LNCaP clone FGC (cell line): ENCODE measurements at regions not wholly inside any gene's neighbourhood (a gene's known extent, or its start where the extent isn't known, plus 50 kb on each side); places are given as distances from the start of the nearest gene placed in this dataset.
"Not testable (repeated sequence)": the region's sequence is repeated elsewhere in the genome, so short reads cannot be mapped to it uniquely, and the experiment has no call there.

Experiments used
- DNase-seq: peaks from one replicate; pipeline ENCODE4 v3.0.0-alpha.2; 2011; ENCODE audit warnings: low read depth
- H3K4me3 ChIP-seq: 2 replicates; pipeline ENCODE4 v1.5.1; 2011; ENCODE audit warnings: mild to moderate bottlenecking, low read depth, low read length, control low read depth
- TF ChIP-seq, protein P1 (sequence below): IDR thresholded peaks from 2 replicates; pipeline ENCODE4 v1.5.1; 2012; ENCODE audit warnings: mild to moderate bottlenecking; ENCODE audit not compliant: control insufficient read depth, insufficient read depth; ENCODE audit errors: extremely low read depth

DNA sequence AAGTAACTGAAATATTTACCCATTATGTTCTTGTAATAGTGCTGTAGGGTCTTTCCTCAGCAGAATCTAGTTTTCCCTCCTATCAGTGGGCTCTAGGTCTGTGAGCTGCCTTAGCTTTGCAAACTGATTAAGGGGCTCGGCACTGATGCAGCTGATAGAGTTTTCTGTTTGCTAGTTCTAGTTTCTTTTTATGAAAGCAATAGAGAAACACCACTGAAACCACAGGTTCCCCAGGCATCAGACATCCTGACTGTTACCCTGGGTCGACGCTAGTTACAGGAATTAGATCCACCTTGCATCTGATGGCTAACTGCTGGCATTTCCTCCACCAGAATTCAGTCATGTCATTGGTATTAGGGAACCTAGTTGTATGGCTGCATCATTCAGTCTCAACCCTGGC, 225.0 kb upstream of the VCX start:
- TF ChIP-seq, protein P1, sequence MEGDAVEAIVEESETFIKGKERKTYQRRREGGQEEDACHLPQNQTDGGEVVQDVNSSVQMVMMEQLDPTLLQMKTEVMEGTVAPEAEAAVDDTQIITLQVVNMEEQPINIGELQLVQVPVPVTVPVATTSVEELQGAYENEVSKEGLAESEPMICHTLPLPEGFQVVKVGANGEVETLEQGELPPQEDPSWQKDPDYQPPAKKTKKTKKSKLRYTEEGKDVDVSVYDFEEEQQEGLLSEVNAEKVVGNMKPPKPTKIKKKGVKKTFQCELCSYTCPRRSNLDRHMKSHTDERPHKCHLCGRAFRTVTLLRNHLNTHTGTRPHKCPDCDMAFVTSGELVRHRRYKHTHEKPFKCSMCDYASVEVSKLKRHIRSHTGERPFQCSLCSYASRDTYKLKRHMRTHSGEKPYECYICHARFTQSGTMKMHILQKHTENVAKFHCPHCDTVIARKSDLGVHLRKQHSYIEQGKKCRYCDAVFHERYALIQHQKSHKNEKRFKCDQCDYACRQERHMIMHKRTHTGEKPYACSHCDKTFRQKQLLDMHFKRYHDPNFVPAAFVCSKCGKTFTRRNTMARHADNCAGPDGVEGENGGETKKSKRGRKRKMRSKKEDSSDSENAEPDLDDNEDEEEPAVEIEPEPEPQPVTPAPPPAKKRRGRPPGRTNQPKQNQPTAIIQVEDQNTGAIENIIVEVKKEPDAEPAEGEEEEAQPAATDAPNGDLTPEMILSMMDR = no peak
- DNase-seq = no peak
- no peak overlapping the region for H3K4me3 ChIP-seq

DNA sequence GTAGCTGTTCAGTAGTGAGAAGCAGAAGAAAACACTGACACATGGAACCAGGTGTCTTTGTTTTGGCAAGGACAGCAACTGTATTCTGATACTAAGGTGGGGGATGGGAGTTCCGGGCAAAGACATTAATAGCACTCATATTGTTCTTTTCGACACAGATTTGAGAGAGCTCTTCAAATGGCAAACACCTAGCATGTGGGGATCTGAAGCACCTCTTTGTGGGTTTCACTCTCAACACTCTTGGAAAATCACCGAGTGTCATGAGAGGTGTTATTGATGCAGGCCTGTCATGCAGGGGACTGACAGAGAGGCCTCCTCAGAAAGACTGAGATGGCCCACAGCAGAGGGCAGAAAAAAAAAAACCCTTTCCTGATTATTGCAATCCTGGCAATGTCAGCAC, 228.4 kb upstream of the VCX start:
- TF ChIP-seq, protein P1 = no peak
- DNase-seq = no peak
- H3K4me3 ChIP-seq = no peak overlapping the region

DNA sequence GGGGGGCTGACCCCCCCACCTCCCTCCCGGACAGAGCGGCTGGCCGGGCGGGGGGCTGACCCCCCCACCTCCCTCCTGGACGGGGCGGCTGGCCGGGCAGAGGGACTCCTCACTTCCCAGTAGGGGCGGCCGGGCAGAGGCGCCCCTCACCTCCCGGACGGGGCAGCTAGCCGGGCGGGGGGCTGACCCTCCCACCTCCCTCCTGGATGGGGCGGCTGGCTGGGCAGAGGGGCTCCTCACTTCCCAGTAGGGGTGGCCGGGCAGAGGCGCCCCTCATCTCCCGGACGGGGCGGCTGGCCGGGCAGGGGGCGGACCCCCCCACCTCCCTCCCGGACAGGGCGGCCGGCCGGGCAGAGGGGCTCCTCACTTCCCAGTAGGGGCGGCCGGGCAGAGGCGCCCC, 234.3 kb upstream of the VCX start:
- not testable (repeated sequence) for DNase-seq, H3K4me3 ChIP-seq

DNA sequence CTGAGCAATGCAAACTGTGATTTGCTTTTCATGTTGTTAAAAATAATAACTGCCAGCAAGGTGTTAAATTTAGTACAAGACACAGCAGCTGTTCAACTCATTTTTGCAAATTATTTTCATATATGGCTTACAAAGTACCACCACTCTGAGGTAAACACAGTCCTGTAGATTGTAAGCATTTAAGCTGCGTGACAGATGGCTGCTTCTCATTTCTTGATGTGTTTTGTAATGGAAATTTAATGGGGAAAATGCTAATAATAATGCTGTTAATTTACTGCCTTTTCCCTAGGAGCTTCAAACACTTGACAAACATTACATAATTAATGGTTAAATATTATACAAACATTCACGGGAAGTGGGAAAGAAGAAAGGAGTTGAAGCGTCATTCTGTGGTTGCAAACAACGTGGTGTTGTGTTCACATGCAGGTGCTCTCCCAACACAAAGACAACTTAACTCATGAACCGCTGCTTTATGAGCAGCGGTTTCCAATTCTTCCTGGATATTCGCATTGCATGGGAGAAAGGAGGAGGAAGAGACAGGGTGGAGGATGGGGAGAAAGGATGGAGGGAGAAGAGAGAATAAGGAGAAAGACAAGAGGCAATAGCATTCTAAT, 236.8 kb upstream of the VCX start:
- TF ChIP-seq, protein P1 = no peak
- no peak overlapping the region for H3K4me3 ChIP-seq
- DNase-seq = no peak

DNA sequence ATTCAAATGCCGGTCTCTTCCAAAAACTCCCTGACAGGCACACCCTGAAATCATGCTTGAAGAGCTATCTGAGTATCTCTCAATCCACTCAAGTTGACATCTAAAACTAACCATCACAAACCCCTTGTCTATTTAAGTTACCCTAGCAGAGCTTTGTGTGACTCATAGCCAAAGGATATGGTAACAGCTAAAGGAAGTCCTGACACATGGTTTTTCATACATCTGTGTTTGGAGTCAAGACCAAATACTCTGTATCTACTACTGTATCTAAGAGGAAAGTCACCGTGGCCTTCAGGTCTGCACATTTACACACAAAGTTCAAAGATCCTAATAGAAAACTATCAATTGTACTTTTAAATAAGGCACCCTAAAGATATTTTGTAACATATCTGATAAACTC, 239.6 kb upstream of the VCX start:
- H3K4me3 ChIP-seq = no peak overlapping the region
- DNase-seq = no peak
- TF ChIP-seq, protein P1 = no peak

DNA sequence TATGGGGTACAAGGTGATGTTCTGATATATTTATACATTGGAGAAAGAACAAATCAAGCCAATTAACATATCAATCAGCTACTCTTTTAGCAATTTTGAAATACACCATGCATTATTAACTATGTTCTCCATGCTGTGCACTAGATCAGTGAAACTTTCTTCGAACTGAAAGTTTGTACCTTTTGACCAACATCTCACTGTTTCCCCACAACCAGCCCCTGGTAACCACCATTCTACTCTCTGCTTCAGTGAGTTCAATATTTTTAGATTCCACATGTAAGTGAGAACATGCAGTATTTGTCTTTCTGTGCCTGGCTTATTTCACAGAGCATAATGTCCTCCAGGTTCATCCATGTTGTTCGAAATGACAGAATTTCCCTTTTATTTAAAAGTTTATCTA, 246.1 kb upstream of the VCX start:
- DNase-seq = no peak
- H3K4me3 ChIP-seq = no peak overlapping the region
- TF ChIP-seq, protein P1 = no peak

DNA sequence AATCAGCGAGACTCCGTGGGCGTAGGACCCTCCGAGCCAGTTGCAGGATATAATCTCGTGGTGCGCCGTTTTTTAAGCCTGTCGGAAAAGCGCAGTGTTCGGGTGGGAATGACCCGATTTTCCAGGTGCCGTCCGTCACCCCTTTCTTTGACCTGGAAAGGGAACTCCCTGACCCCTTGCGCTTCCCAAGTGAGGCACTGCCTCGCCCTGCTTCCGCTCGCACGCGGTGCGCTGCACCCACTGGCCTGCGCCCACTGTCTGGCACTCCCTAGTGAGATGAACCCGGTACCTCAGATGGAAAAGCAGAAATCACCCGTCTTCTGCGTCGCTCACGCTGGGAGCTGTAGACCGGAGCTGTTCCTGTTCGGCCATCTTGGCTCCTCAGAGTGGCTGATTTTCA, 249.6 kb upstream of the VCX start:
- not testable (repeated sequence) for H3K4me3 ChIP-seq, DNase-seq

DNA sequence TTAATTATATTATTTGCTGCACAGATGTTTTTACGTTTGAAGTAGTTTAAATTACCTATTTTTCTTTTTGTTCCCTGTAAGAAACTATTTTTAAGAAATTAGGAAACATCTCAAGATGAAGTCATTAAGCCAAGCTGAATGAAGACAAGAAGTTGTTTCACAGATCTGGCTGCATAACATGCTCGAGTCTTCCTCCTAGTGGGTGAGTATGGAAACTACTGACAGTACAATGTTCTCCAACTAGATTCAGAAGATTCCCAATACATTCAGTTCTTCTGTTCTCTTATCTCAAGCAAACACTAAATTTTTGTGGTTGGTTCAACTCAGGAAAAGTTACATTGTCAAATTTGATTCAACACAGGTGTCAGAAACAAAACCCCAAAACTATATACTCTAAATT, 256.8 kb upstream of the VCX start:
- TF ChIP-seq, protein P1 = no peak
- H3K4me3 ChIP-seq = no peak overlapping the region
- DNase-seq = no peak
